Neuronal stem cell (in vitro differentiated cells): ENCODE measurements at regions not wholly inside any gene's neighbourhood (a gene's known extent, or its start where the extent isn't known, plus 50 kb on each side); places are given as distances from the start of the nearest gene placed in this dataset.
A peak's percentile ranks its signal among the peaks of the same experiment; 100 is the strongest.

Experiments used
- DNase-seq: peaks from one replicate; pipeline ENCODE4 v3.0.0-alpha.2; 2013; ENCODE audit warnings: low spot score
- H2AFZ ChIP-seq: one replicate; pipeline ENCODE4 v1.6.1; 2013; ENCODE audit warnings: mild to moderate bottlenecking, low read length, inconsistent platforms
- H2AK5ac ChIP-seq: 2 replicates; pipeline ENCODE4 v1.6.1; 2013; ENCODE audit warnings: low read depth, mild to moderate bottlenecking, inconsistent platforms, low read length, moderate library complexity, mixed read lengths
- H2BK120ac ChIP-seq: 2 replicates; pipeline ENCODE4 v1.6.1; 2013; ENCODE audit warnings: low read depth, mild to moderate bottlenecking, inconsistent platforms, low read length, moderate library complexity, mixed read lengths
- H2BK12ac ChIP-seq: one replicate; pipeline ENCODE4 v1.6.1; 2013; ENCODE audit warnings: low read length, inconsistent platforms
- H2BK15ac ChIP-seq: 2 replicates; pipeline ENCODE4 v1.6.1; 2013; ENCODE audit warnings: mild to moderate bottlenecking, low read length, inconsistent platforms, mixed read lengths
- H2BK5ac ChIP-seq: one replicate; pipeline ENCODE4 v1.6.1; 2013; ENCODE audit warnings: inconsistent platforms, mild to moderate bottlenecking, low read length, moderate library complexity
- H3K14ac ChIP-seq: one replicate; pipeline ENCODE4 v1.6.1; 2013; ENCODE audit warnings: low read length, inconsistent platforms
- H3K18ac ChIP-seq: 2 replicates; pipeline ENCODE4 v1.6.1; 2013; ENCODE audit warnings: low read length, inconsistent platforms
- H3K23ac ChIP-seq: 2 replicates; pipeline ENCODE4 v1.6.1; 2013; ENCODE audit warnings: low read depth, mild to moderate bottlenecking, mixed read lengths, low read length, inconsistent platforms; ENCODE audit not compliant: poor library complexity
- H3K27ac ChIP-seq: replicated peaks from 3 replicates; pipeline ENCODE4 v1.5.1; 2013; ENCODE audit warnings: low read length, inconsistent platforms
- H3K27me3 ChIP-seq, 3 experiments: 2 replicates each; pipeline ENCODE4 v1.6.1; 2013; ENCODE audit warnings: low read length in 3 of 3, mild to moderate bottlenecking in 2 of 3, inconsistent platforms in 1 of 3, low read depth in 1 of 3, mixed read lengths in 1 of 3, moderate library complexity in 1 of 3; ENCODE audit not compliant: control insufficient read depth in 3 of 3, insufficient read depth in 3 of 3
- H3K36me3 ChIP-seq, 2 donors: replicated peaks in 1 of 2; 2 replicates each; pipeline ENCODE4 v1.6.1; 2013; ENCODE audit warnings: low read length in 2 of 2; ENCODE audit not compliant: control insufficient read depth in 2 of 2, insufficient read depth in 2 of 2
- H3K4ac ChIP-seq: 2 replicates; pipeline ENCODE4 v1.6.1; 2013; ENCODE audit warnings: inconsistent platforms, mild to moderate bottlenecking, low read length, moderate library complexity
- H3K4me1 ChIP-seq, 2 donors: 1 replicate in 1 of 2; 2 replicates in 1 of 2; pipeline ENCODE4 v1.6.1; 2013; ENCODE audit warnings: low read length in 2 of 2, low read depth in 1 of 2; ENCODE audit not compliant: control insufficient read depth in 2 of 2, insufficient read depth in 1 of 2
- H3K4me2 ChIP-seq: one replicate; pipeline ENCODE4 v1.6.1; 2013; ENCODE audit warnings: mild to moderate bottlenecking, low read length, inconsistent platforms; ENCODE audit not compliant: insufficient read depth, poor library complexity, severe bottlenecking
- H3K4me3 ChIP-seq, 2 donors: 2 replicates each; pipeline ENCODE4 v1.5.1; 2013; ENCODE audit warnings: low read length in 2 of 2, mild to moderate bottlenecking in 2 of 2, inconsistent platforms in 1 of 2, moderate library complexity in 1 of 2
- H3K79me1 ChIP-seq: one replicate; pipeline ENCODE4 v1.6.1; 2013; ENCODE audit warnings: low read depth, mild to moderate bottlenecking, inconsistent platforms, low read length, moderate library complexity
- H3K9ac ChIP-seq: one replicate; pipeline ENCODE4 v1.6.1; 2013; ENCODE audit warnings: mild to moderate bottlenecking, low read depth, low read length, inconsistent platforms; ENCODE audit not compliant: poor library complexity
- H3K9me3 ChIP-seq, 2 donors: replicated peaks in 1 of 2; 2 replicates each; pipeline versions ENCODE3 to v1.6.1; 2013; ENCODE audit warnings: low read length in 2 of 2, mild to moderate bottlenecking in 2 of 2, inconsistent platforms in 1 of 2, low read depth in 1 of 2, mixed read lengths in 1 of 2, moderate library complexity in 1 of 2; ENCODE audit not compliant: control insufficient read depth in 2 of 2, insufficient read depth in 1 of 2
- H4K8ac ChIP-seq: one replicate; pipeline ENCODE4 v1.6.1; 2013; ENCODE audit warnings: low read depth, mild to moderate bottlenecking, inconsistent platforms, low read length, moderate library complexity
- H4K91ac ChIP-seq: one replicate; pipeline ENCODE4 v1.6.1; 2013; ENCODE audit warnings: low read length, low read depth, mild to moderate bottlenecking, inconsistent platforms; ENCODE audit not compliant: poor library complexity
- WGBS, 2 donors: extraction: QIAGEN DNeasy Blood & Tissue Kit; methylation state at CpG; one replicate each; pipeline ENCODE4 v1.1.7; 2013; ENCODE audit warnings: missing lambda C conversion rate in 2 of 2, mixed read lengths in 1 of 2; ENCODE audit not compliant: insufficient read length in 2 of 2, insufficient replicate concordance in 1 of 2; ENCODE audit errors: extremely low coverage in 2 of 2; 5-methylcytosine and 5-hydroxymethylcytosine counted together

DNA sequence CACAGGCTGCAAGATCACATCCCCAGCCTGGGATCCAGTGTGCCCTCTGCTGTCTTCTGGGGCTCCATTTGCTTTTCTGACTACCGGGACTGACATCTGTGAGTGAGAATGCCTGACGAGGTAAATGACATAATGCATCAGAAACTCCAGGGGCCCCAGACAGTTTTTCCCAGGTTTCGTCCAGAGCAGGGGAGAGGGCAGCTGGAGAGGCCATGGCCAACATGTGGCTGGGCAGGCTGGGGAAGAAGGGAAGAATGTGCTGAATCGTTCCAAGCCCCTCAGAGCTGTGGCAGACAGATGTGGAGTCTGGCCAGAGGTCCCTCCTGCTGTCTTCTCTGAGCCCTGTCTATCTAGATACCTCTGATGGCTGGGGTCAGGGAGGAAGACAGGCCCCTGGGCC is 163.9 kb downstream of the TRIM29 start:
- H3K23ac ChIP-seq = no peak overlapping the region
- no peak overlapping the region for H3K4ac ChIP-seq
- no peak overlapping the region for H4K8ac ChIP-seq
- H2AK5ac ChIP-seq = peak overlapping the region; percentile 44
- H3K9me3 ChIP-seq = peaks cover 0 to 2% of the 10 kb centered on the region in 2 donors
- peaks cover 0 to 14% of the 10 kb centered on the region in 2 donors for H3K4me1 ChIP-seq
- no peak overlapping the region for H3K27ac ChIP-seq
- H3K79me1 ChIP-seq = no peaks in the 10 kb centered on the region
- H2BK15ac ChIP-seq = no peak overlapping the region
- no peak overlapping the region for H3K4me2 ChIP-seq
- no peak overlapping the region for H2AFZ ChIP-seq
- H3K36me3 ChIP-seq = no peaks in the 10 kb centered on the region
- H3K18ac ChIP-seq = no peak overlapping the region
- H3K9ac ChIP-seq = no peak overlapping the region
- no peak for DNase-seq
- no peak overlapping the region for H3K4me3 ChIP-seq
- H2BK12ac ChIP-seq = no peak overlapping the region
- no CpG with 5 or more reads among the region's 4 CpGs for WGBS, 2 donors
- no peak overlapping the region for H3K14ac ChIP-seq
- H4K91ac ChIP-seq = no peak overlapping the region
- no peak overlapping the region for H2BK120ac ChIP-seq
- no peak overlapping the region for H2BK5ac ChIP-seq
- peaks cover 0 to 23% (median 0%) of the 10 kb centered on the region in 3 experiments for H3K27me3 ChIP-seq

DNA sequence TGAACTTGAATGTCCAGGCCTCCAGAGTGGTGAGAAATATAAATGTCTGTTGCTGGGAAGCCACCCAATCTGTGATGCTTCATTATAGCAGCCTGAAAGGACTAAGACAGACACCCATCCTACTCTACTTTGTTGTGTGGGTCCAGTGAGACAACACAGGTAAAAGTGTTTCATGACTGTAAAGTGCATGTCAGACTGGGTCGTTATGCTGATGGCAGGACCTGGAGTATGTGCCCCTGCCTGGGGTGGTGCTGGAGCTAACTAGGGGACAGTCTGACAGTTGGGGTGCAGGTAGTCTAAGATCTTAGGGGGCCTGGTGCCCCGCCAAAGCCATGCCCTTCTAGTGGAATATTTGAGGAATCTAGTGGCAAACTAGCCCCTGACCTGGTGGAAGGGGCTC is 165.6 kb downstream of the TRIM29 start:
- DNase-seq = no peak
- Histone ChIP-seq H3K9me3 (peaks cover 0 to 2% of the 10 kb centered on the region in 2 donors), H2AFZ (no peak overlapping the region), H3K4ac (no peak overlapping the region), H3K4me2 (no peak overlapping the region), H3K27ac (no peak overlapping the region), H3K4me3 (no peak overlapping the region), H3K23ac (no peak overlapping the region), H3K79me1 (no peaks in the 10 kb centered on the region), H2AK5ac (no peak overlapping the region), H3K4me1 (peaks cover 0 to 12% of the 10 kb centered on the region in 2 donors), H2BK12ac (no peak overlapping the region), H4K8ac (no peak overlapping the region), H2BK15ac (no peak overlapping the region), H3K27me3 (peaks cover 0 to 22% (median 0%) of the 10 kb centered on the region in 3 experiments), H3K36me3 (no peaks in the 10 kb centered on the region), H2BK5ac (no peak overlapping the region), H3K9ac (no peak overlapping the region), H4K91ac (no peak overlapping the region), H3K14ac (no peak overlapping the region), H3K18ac (no peak overlapping the region), H2BK120ac (no peak overlapping the region)
- no CpG with 5 or more reads among the region's 2 CpGs for WGBS, 2 donors

DNA sequence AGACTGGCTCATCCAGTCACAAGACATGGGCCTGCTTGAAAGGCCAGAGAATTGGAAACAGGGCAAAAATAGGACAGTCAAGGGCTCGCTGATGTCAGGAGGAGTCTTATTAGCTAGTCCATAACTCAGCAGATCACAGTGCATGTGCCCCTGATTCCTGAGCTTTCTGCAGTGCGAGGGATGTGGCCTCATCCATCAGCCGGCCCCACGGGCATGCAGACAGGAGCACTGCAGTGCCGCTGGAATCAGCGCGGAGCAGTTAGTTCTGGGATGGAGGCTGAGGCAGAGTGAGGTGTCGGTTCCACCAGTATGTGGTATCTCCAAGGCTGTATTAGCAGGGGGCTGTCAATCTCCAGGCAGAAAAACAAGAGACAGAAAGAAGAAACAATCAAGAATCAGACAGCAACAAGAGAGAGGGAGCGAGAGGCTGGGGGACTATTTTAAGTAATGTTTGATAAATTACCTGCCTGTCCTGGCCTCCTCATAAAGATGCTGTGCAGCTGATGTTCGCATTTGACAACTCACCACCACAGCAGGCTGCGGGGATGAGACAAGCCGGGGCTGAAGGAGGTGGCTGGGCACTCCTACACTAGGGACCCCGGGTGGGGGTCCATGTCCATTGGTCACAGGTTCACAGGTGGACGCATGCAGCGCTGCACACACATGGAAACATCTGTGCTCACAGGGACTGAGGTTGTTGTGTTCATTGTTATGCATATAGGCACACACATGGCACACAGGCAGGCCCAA is 167.2 kb downstream of the TRIM29 start:
- no peak overlapping the region for H2AK5ac ChIP-seq
- peaks cover 0 to 6% of the 10 kb centered on the region in 2 donors for H3K4me1 ChIP-seq
- no peaks in the 10 kb centered on the region for H3K79me1 ChIP-seq
- H3K9ac ChIP-seq = no peak overlapping the region
- H2AFZ ChIP-seq = no peak overlapping the region
- no peak overlapping the region for H2BK5ac ChIP-seq
- no peak overlapping the region for H2BK120ac ChIP-seq
- peak overlapping the region; percentile 4 for H3K23ac ChIP-seq
- H3K4ac ChIP-seq = no peak overlapping the region
- no peak overlapping the region for H3K4me3 ChIP-seq
- no peak overlapping the region for H3K4me2 ChIP-seq
- H3K36me3 ChIP-seq = no peaks in the 10 kb centered on the region
- H3K14ac ChIP-seq = no peak overlapping the region
- H3K27ac ChIP-seq = no peak overlapping the region
- H2BK12ac ChIP-seq = no peak overlapping the region
- no peak for DNase-seq
- H3K18ac ChIP-seq = peak overlapping the region; percentile 15
- H4K91ac ChIP-seq = no peak overlapping the region
- no peak overlapping the region for H2BK15ac ChIP-seq
- H4K8ac ChIP-seq = no peak overlapping the region
- no peaks in the 10 kb centered on the region for H3K9me3 ChIP-seq
- peaks cover 0 to 10% (median 0%) of the 10 kb centered on the region in 3 experiments for H3K27me3 ChIP-seq
- no CpG with 5 or more reads among the region's 15 CpGs for WGBS, 2 donors

DNA sequence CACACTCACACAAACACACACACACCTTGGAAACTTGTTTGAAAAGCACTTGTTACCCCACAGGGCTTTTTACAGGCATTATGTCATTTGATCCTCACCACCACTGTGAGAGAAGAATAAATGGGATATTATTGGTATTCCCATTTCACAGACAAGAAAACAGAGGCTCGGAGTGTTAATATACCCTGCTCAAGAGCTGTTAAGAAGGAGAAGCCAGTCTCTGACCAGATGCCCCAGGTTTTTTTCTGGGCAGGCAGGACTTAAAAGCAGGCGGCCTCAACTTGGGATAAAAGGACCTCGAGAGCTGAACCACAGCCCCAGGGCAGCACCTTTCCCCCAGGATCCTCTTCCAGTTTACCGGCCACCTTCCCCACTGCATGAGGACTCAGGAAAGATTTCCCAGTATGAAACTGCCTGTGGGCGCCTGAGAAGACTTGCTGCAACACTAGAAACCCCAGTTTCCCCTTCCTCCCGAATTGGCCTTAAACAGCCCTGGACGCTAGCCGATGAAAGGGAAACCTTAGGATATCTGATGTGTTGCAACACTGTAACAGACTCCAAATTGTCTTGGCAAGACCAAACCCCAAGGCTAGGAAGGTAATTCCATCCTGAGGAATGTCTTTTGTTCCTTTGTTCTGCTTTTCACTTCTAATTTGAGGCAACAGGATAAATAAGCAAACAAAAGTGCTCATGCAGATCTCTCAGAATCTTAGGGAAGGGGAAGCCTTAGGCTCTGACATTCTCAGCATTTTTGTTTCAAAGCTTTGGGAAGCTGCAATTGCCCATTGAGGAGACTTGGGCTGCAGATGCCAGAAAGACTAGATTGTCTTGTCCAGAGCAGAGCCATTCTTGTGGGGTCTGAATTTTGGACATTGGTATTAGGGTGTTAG is 173.5 kb downstream of the TRIM29 start:
- no peak overlapping the region for H3K4me3 ChIP-seq
- no CpG with 5 or more reads among the region's 8 CpGs for WGBS, 2 donors
- H3K9ac ChIP-seq = no peak overlapping the region

More for the DNA sequence above, 173.5 kb downstream of the TRIM29 start:
- Histone ChIP-seq H3K27me3 (no peaks in the 10 kb centered on the region), H2AK5ac (no peak overlapping the region), H2AFZ (no peak overlapping the region), H4K8ac (no peak overlapping the region), H2BK12ac (no peak overlapping the region), H2BK5ac (no peak overlapping the region), H3K27ac (peak overlapping the region; percentile 59), H3K4me1 (peaks cover 0 to 7% of the 10 kb centered on the region in 2 donors), H3K4me2 (no peak overlapping the region), H3K36me3 (no peaks in the 10 kb centered on the region), H3K23ac (no peak overlapping the region), H2BK15ac (no peak overlapping the region), H4K91ac (no peak overlapping the region), H3K79me1 (no peaks in the 10 kb centered on the region), H3K14ac (no peak overlapping the region), H2BK120ac (no peak overlapping the region), H3K4ac (no peak overlapping the region), H3K18ac (no peak overlapping the region), H3K9me3 (no peaks in the 10 kb centered on the region)
- peak; percentile 62 for DNase-seq
